Activated CD4-positive, alpha-beta T cell treated with anti-CD3 and anti-CD28 coated beads, Interleukin-2, amount 50 U/mL, for 16 hours (primary cell): ENCODE measurements at regions not wholly inside any gene's neighbourhood (a gene's known extent, or its start where the extent isn't known, plus 50 kb on each side); places are given as distances from the start of the nearest gene placed in this dataset.
"Not testable (repeated sequence)": the region's sequence is repeated elsewhere in the genome, so short reads cannot be mapped to it uniquely, and the experiment has no call there.

Experiments
- DNase-seq: peaks from one replicate; pipeline ENCODE4 v3.0.0-alpha.2; 2020

GRCh38 chr10:57113545-57113944, 752.5 kb upstream of the ZWINT start:
- DNase-seq, result no peak

GRCh38 chr10:57102236-57102635, 741.2 kb upstream of the ZWINT start:
- DNase-seq, result no peak

GRCh38 chr10:57098146-57098545, 737.1 kb upstream of the ZWINT start:
- DNase-seq, result no peak

GRCh38 chr10:57096044-57096443, 735.0 kb upstream of the ZWINT start:
- DNase-seq, result no peak

GRCh38 chr10:57094965-57095364, 733.9 kb upstream of the ZWINT start:
- no peak for DNase-seq

GRCh38 chr10:57094083-57094482, 733.0 kb upstream of the ZWINT start:
- DNase-seq, result no peak

- no peak for DNase-seq
These were observed 692.5 kb upstream of the ZWINT start for GRCh38 chr10:57053530-57053929.

GRCh38 chr10:57049096-57049495, 688.0 kb upstream of the ZWINT start:
- DNase-seq, result no peak

- no peak for DNase-seq
These were observed 677.5 kb upstream of the ZWINT start for GRCh38 chr10:57038531-57038930.

- no peak for DNase-seq
These were observed 674.3 kb upstream of the ZWINT start for GRCh38 chr10:57035310-57035709.

- not testable (repeated sequence) for DNase-seq
These were observed 671.2 kb upstream of the ZWINT start for GRCh38 chr10:57032301-57032700.

GRCh38 chr10:57031346-57031745, 670.3 kb upstream of the ZWINT start:
- no peak for DNase-seq

GRCh38 chr10:57026307-57026706, 665.2 kb upstream of the ZWINT start:
- no peak for DNase-seq

GRCh38 chr10:57023626-57024025, 662.6 kb upstream of the ZWINT start:
- no peak for DNase-seq

GRCh38 chr10:57018452-57018851, 657.4 kb upstream of the ZWINT start:
- DNase-seq, result no peak

GRCh38 chr10:57017356-57018037, 656.4 kb upstream of the ZWINT start:
- DNase-seq, result no peak

GRCh38 chr10:57015595-57016318, 654.7 kb upstream of the ZWINT start:
- no peak for DNase-seq

GRCh38 chr10:57015187-57015586, 654.1 kb upstream of the ZWINT start:
- no peak for DNase-seq

- no peak for DNase-seq
These were observed 653.7 kb upstream of the ZWINT start for GRCh38 chr10:57014758-57015157.

- DNase-seq, result no peak
These were observed 647.1 kb upstream of the ZWINT start for GRCh38 chr10:57008189-57008588.

- no peak for DNase-seq
These were observed 630.6 kb upstream of the ZWINT start for GRCh38 chr10:56991591-56992069.

- no peak for DNase-seq
These were observed 614.5 kb upstream of the ZWINT start for GRCh38 chr10:56975513-56975912.

GRCh38 chr10:56973766-56974165, 612.7 kb upstream of the ZWINT start:
- DNase-seq, result no peak

- no peak for DNase-seq
These were observed 582.2 kb upstream of the ZWINT start for GRCh38 chr10:56943221-56943755.
